Caco-2 (cell line): ENCODE measurements at regions not wholly inside any gene's neighbourhood (a gene's known extent, or its start where the extent isn't known, plus 50 kb on each side); places are given as distances from the start of the nearest gene placed in this dataset.

Source experiments
- BruUV-seq: library from RNA; stranded (reverse); fragments of 400-500 nt; replicated peaks from 2 replicates; lab custom pipeline; 2021; lab: Mats Ljungman, UMichigan
- CTCF ChIA-PET: fragments of 300-600 bp; sonication (Branson Sonifier 250); formaldehyde crosslinking; loops from one replicate; lab custom pipeline; 2022; ENCODE audit warnings: antibody characterized with exemption; lab: Charles Lee
- POLR2A ChIA-PET: fragments of 300-600 bp; sonication (Branson Sonifier 250); formaldehyde crosslinking; loops from one replicate; lab custom pipeline; 2022; ENCODE audit warnings: antibody characterized with exemption; lab: Charles Lee
- DNase-seq, 2 experiments: peaks; one replicate each; pipeline versions ENCODE4 v3.0.0 to v3.0.0-alpha.2; 2020 to 2022
- H3K27me3 ChIP-seq: replicated peaks from 2 replicates; pipeline ENCODE4 v1.6.0; 2011; ENCODE audit warnings: low read length; ENCODE audit not compliant: control insufficient read depth, insufficient read depth
- H3K36me3 ChIP-seq: 2 replicates; pipeline ENCODE4 v1.5.1; 2011; ENCODE audit warnings: low read length; ENCODE audit not compliant: control insufficient read depth, insufficient read depth
- H3K4me1 ChIP-seq: fragments of 250-450 bp; sonication (Bioruptor Pico); 2 replicates; pipeline ENCODE4 v1.5.1; 2020; ENCODE audit warnings: mild to moderate bottlenecking
- H3K4me3 ChIP-seq: 2 replicates; pipeline ENCODE4 v1.5.1; 2011; ENCODE audit warnings: low read depth, mild to moderate bottlenecking, control low read depth, low read length
- H3K9me3 ChIP-seq: fragments of 250-450 bp; sonication (Bioruptor Pico); 2 replicates; pipeline ENCODE4 v1.5.1; 2020; ENCODE audit warnings: mild to moderate bottlenecking, moderate library complexity
- H3K27ac Mint-ChIP-seq: one replicate; pipeline ENCODE4 v1.8.0; 2022; ENCODE audit warnings: mixed read lengths; ENCODE audit not compliant: unreplicated experiment
- H3K27me3 Mint-ChIP-seq: one replicate; pipeline ENCODE4 v1.8.0; 2022; ENCODE audit warnings: mixed read lengths; ENCODE audit not compliant: insufficient read depth, unreplicated experiment
- H3K36me3 Mint-ChIP-seq: one replicate; pipeline ENCODE4 v1.8.0; 2022; ENCODE audit warnings: mild to moderate bottlenecking, mixed read lengths; ENCODE audit not compliant: insufficient read depth, unreplicated experiment
- H3K4me1 Mint-ChIP-seq: one replicate; pipeline ENCODE4 v1.8.0; 2022; ENCODE audit warnings: low read depth, mixed read lengths; ENCODE audit not compliant: unreplicated experiment
- H3K4me3 Mint-ChIP-seq: one replicate; pipeline ENCODE4 v1.8.0; 2022; ENCODE audit warnings: mild to moderate bottlenecking, moderate library complexity, mixed read lengths; ENCODE audit not compliant: unreplicated experiment
- H3K9me3 Mint-ChIP-seq: one replicate; pipeline ENCODE4 v1.8.0; 2022; ENCODE audit warnings: mixed read lengths; ENCODE audit not compliant: unreplicated experiment
- CTCF ChIP-seq, 2 experiments: fragments of 200-600 bp in 1 of 2; IDR thresholded peaks; 1 replicate in 1 of 2; 2 replicates in 1 of 2; pipeline versions ENCODE4 v1.5.1 to v1.8.0; 2011 to 2022; ENCODE audit warnings: antibody characterized with exemption in 1 of 2, control low read depth in 1 of 2, inconsistent platforms in 1 of 2, low read depth in 1 of 2, low read length in 1 of 2, mild to moderate bottlenecking in 1 of 2, moderate library complexity in 1 of 2; ENCODE audit not compliant: insufficient read depth in 1 of 2, severe bottlenecking in 1 of 2, unreplicated experiment in 1 of 2
- intact Hi-C: fragments of 100-400 bp; cut with micrococcal nuclease; formaldehyde crosslinking; loops from one replicate; pipeline ENCODE4 v1.10.0; 2022; ENCODE audit not compliant: unreplicated experiment

- ChIA-PET POLR2A (no interaction called here), CTCF (interaction anchor here (0.5 to 1.2 kb wide), 4 partner anchors 10 to 283 kb away, joined by 3 to 4 read pairs (median 3); no protein-coding TSS in a partner anchor)
- Mint-ChIP-seq H3K36me3 (peaks cover 4% of the 10 kb centered on the region), H3K9me3 (no peaks in the 10 kb centered on the region), H3K4me3 (no peak overlapping the region), H3K27ac (no peak overlapping the region), H3K4me1 (no peaks in the 10 kb centered on the region), H3K27me3 (peaks cover 8% of the 10 kb centered on the region)
- Histone ChIP-seq H3K36me3 (no peaks in the 10 kb centered on the region), H3K4me1 (peaks cover 3% of the 10 kb centered on the region; the same call in 1 of the 2 replicates), H3K4me3 (no peak overlapping the region), H3K27me3 (no peaks in the 10 kb centered on the region), H3K9me3 (no peaks in the 10 kb centered on the region)
- no peak for TF ChIP-seq CTCF (IDR thresholded peaks at IDR 0.05; ENCODE audit: insufficient read depth in 1 of 2, low read depth in 1 of 2, low read length in 1 of 2, severe bottlenecking in 1 of 2, unreplicated experiment in 1 of 2)
- BruUV-seq: no TSS peak
- DNase-seq: no peak
- intact Hi-C loops: no loop called here
Observed at GRCh38 chr20:57103146-57103800, 163.2 kb downstream of the BMP7 start.

- no peak overlapping the region for H3K4me3 Mint-ChIP-seq
- TF ChIP-seq CTCF (IDR thresholded peaks at IDR 0.05; ENCODE audit: insufficient read depth in 1 of 2, low read depth in 1 of 2, low read length in 1 of 2, severe bottlenecking in 1 of 2, unreplicated experiment in 1 of 2): no peak
- intact Hi-C loops: no loop called here
- H3K27ac Mint-ChIP-seq: no peak overlapping the region
- peaks cover 10% of the 10 kb centered on the region for H3K4me1 ChIP-seq
- H3K9me3 Mint-ChIP-seq: no peaks in the 10 kb centered on the region
- H3K9me3 ChIP-seq: no peaks in the 10 kb centered on the region
- peaks cover 6% of the 10 kb centered on the region for H3K4me1 Mint-ChIP-seq
- no TSS peak for BruUV-seq
- H3K27me3 ChIP-seq: no peaks in the 10 kb centered on the region
- ChIA-PET CTCF (interaction anchor here (0.5 to 1.0 kb wide), 3 partner anchors 13 to 280 kb away, joined by 4 to 9 read pairs (median 5); no protein-coding TSS in a partner anchor), POLR2A (no interaction called here)
- H3K36me3 Mint-ChIP-seq: peaks cover 4% of the 10 kb centered on the region
- H3K27me3 Mint-ChIP-seq: peaks cover 7% of the 10 kb centered on the region
- DNase-seq: no peak
- no peak overlapping the region for H3K4me3 ChIP-seq
- H3K36me3 ChIP-seq: no peaks in the 10 kb centered on the region
Observed at GRCh38 chr20:57104113-57104512, 162.3 kb downstream of the BMP7 start.

- Mint-ChIP-seq H3K4me1 (peaks cover 6% of the 10 kb centered on the region), H3K36me3 (peaks cover 4% of the 10 kb centered on the region), H3K9me3 (no peaks in the 10 kb centered on the region), H3K4me3 (no peak overlapping the region), H3K27me3 (peaks cover 5% of the 10 kb centered on the region), H3K27ac (no peak overlapping the region)
- TF ChIP-seq CTCF (IDR thresholded peaks at IDR 0.05; ENCODE audit: insufficient read depth in 1 of 2, low read depth in 1 of 2, low read length in 1 of 2, severe bottlenecking in 1 of 2, unreplicated experiment in 1 of 2): no peak
- no peak for DNase-seq
- Histone ChIP-seq H3K4me3 (no peak overlapping the region), H3K4me1 (peaks cover 16% of the 10 kb centered on the region), H3K27me3 (no peaks in the 10 kb centered on the region), H3K9me3 (no peaks in the 10 kb centered on the region), H3K36me3 (no peaks in the 10 kb centered on the region)
- BruUV-seq: no TSS peak
- ChIA-PET CTCF (interaction anchor here (1.0 kb wide), 2 partner anchors 13 to 228 kb away, joined by 4 to 9 read pairs; no protein-coding TSS in a partner anchor), POLR2A (no interaction called here)
- intact Hi-C loops: no loop called here
Observed at GRCh38 chr20:57104651-57105204, 161.7 kb downstream of the BMP7 start.
